Liver (tissue), 8 donors: ENCODE measurements at regions not wholly inside any gene's neighbourhood (a gene's known extent, or its start where the extent isn't known, plus 50 kb on each side); places are given as distances from the start of the nearest gene placed in this dataset.

Experiments used
- DNase-seq: peaks from one replicate; pipeline ENCODE4 v3.0.0-alpha.2; 2017; ENCODE audit warnings: low spot score
- H3K27ac ChIP-seq, 2 donors: one replicate each; pipeline ENCODE4 v1.7.0; 2013; ENCODE audit warnings: inconsistent platforms in 2 of 2, low read length in 2 of 2, control low read depth in 1 of 2, low read depth in 1 of 2, mild to moderate bottlenecking in 1 of 2
- H3K27me3 ChIP-seq, 4 donors: one replicate each; pipeline versions ENCODE4 v1.6.1 to v1.7.0; 2013; ENCODE audit warnings: low read length in 3 of 4, inconsistent platforms in 1 of 4, mild to moderate bottlenecking in 1 of 4, moderate library complexity in 1 of 4; ENCODE audit not compliant: control insufficient read depth in 4 of 4, insufficient read depth in 4 of 4
- H3K36me3 ChIP-seq, 4 donors: one replicate each; pipeline versions ENCODE4 v1.6.1 to v1.7.0; 2013; ENCODE audit warnings: low read length in 3 of 4, mild to moderate bottlenecking in 3 of 4, low read depth in 1 of 4, moderate library complexity in 1 of 4; ENCODE audit not compliant: control insufficient read depth in 4 of 4, insufficient read depth in 3 of 4
- H3K4me1 ChIP-seq, 4 donors: one replicate each; pipeline versions ENCODE4 v1.6.1 to v1.7.0; 2013; ENCODE audit warnings: low read length in 3 of 4, mild to moderate bottlenecking in 3 of 4, moderate library complexity in 1 of 4; ENCODE audit not compliant: control insufficient read depth in 4 of 4, insufficient read depth in 4 of 4
- H3K4me3 ChIP-seq, 3 donors: one replicate each; pipeline versions ENCODE4 v1.6.1 to v1.7.0; 2013; ENCODE audit warnings: low read length in 3 of 3, control low read depth in 1 of 3, low read depth in 1 of 3, mild to moderate bottlenecking in 1 of 3
- H3K9ac ChIP-seq, 2 donors: one replicate each; pipeline ENCODE4 v1.7.0; 2013; ENCODE audit warnings: low read length in 2 of 2, mild to moderate bottlenecking in 2 of 2, moderate library complexity in 2 of 2, control low read depth in 1 of 2, low read depth in 1 of 2
- H3K9me3 ChIP-seq, 4 donors: one replicate each; pipeline versions ENCODE4 v1.6.1 to v1.7.0; 2013; ENCODE audit warnings: low read length in 3 of 4; ENCODE audit not compliant: control insufficient read depth in 4 of 4
- ATF3 ChIP-seq: IDR thresholded peaks from 2 replicates; pipeline ENCODE4 v1.6.1; 2016; ENCODE audit warnings: antibody characterized with exemption
- CTCF ChIP-seq: fragments of 150-350 bp; IDR thresholded peaks from 2 replicates; pipeline ENCODE4 v1.5.1; 2017; ENCODE audit warnings: improper control_type of control experiment, low read depth, low read length; ENCODE audit not compliant: missing input control
- EGR1 ChIP-seq, 2 donors: IDR thresholded peaks; 2 replicates each; pipeline ENCODE4 v1.6.1; 2016 to 2018; ENCODE audit warnings: antibody characterized with exemption in 2 of 2, low read depth in 2 of 2
- FOXA1 ChIP-seq: IDR thresholded peaks from 2 replicates; pipeline ENCODE4 v1.6.1; 2016; ENCODE audit warnings: antibody characterized with exemption
- FOXA2 ChIP-seq: IDR thresholded peaks from 2 replicates; pipeline ENCODE4 v1.6.1; 2016; ENCODE audit warnings: antibody characterized with exemption
- GABPA ChIP-seq, 2 donors: IDR thresholded peaks in 1 of 2; conservative IDR thresholded peaks in 1 of 2; 2 replicates each; pipeline ENCODE4 v1.6.1; 2016; ENCODE audit warnings: antibody characterized with exemption in 2 of 2, mild to moderate bottlenecking in 1 of 2, moderate library complexity in 1 of 2
- HNF4A ChIP-seq, 2 donors: conservative IDR thresholded peaks; 2 replicates each; pipeline ENCODE4 v1.6.1; 2016; ENCODE audit warnings: antibody characterized with exemption in 2 of 2, mild to moderate bottlenecking in 2 of 2
- HNF4G ChIP-seq: IDR thresholded peaks from 2 replicates; pipeline ENCODE4 v1.6.1; 2016; ENCODE audit warnings: antibody characterized with exemption
- JUND ChIP-seq, 2 donors: IDR thresholded peaks; 2 replicates each; pipeline ENCODE4 v1.6.1; 2016; ENCODE audit warnings: antibody characterized with exemption in 2 of 2
- MAX ChIP-seq: IDR thresholded peaks from 2 replicates; pipeline ENCODE4 v1.6.1; 2016; ENCODE audit warnings: antibody characterized with exemption
- NR2F2 ChIP-seq: IDR thresholded peaks from 2 replicates; pipeline ENCODE4 v1.6.1; 2016; ENCODE audit warnings: antibody characterized with exemption
- RAD21 ChIP-seq, 2 donors: IDR thresholded peaks; 2 replicates each; pipeline ENCODE4 v1.6.1; 2016; ENCODE audit warnings: antibody characterized with exemption in 2 of 2, mild to moderate bottlenecking in 2 of 2
- REST ChIP-seq: IDR thresholded peaks from 2 replicates; pipeline ENCODE4 v1.6.1; 2016; ENCODE audit warnings: antibody characterized with exemption, mild to moderate bottlenecking
- RXRA ChIP-seq, 2 donors: IDR thresholded peaks; 2 replicates each; pipeline ENCODE4 v1.6.1; 2017 to 2018; ENCODE audit warnings: antibody characterized with exemption in 2 of 2, mild to moderate bottlenecking in 1 of 2
- SP1 ChIP-seq: IDR thresholded peaks from 2 replicates; pipeline ENCODE4 v1.6.1; 2018; ENCODE audit warnings: antibody characterized with exemption, mild to moderate bottlenecking
- TAF1 ChIP-seq: conservative IDR thresholded peaks from 2 replicates; pipeline ENCODE4 v1.6.1; 2016; ENCODE audit warnings: antibody characterized with exemption, mild to moderate bottlenecking
- YY1 ChIP-seq: IDR thresholded peaks from 2 replicates; pipeline ENCODE4 v1.6.1; 2016; ENCODE audit warnings: antibody characterized with exemption, mild to moderate bottlenecking
- ZBTB33 ChIP-seq: IDR thresholded peaks from 2 replicates; pipeline ENCODE4 v1.6.1; 2016; ENCODE audit warnings: antibody characterized with exemption
- WGBS: extraction: QIAGEN DNeasy Blood & Tissue Kit; methylation state at CpG from one replicate; pipeline ENCODE4 v1.1.7; 2013; 5-methylcytosine and 5-hydroxymethylcytosine counted together
- donor health status: healthy.
- donor health status: healthy.
- donor health status: healthy.
- donor health status: healthy.
- donor health status: healthy.

- no peak overlapping the region for H3K9ac ChIP-seq
- H3K4me3 ChIP-seq: no peak overlapping the region
- 90% methylated on average over 11 of the region's 11 CpGs for WGBS
- TF ChIP-seq RXRA (IDR thresholded peaks at IDR 0.05) (no peak), JUND (IDR thresholded peaks at IDR 0.05) (no peak), RAD21 (IDR thresholded peaks at IDR 0.05) (no peak), FOXA1 (no peak)
- DNase-seq: no peak
- H3K4me1 ChIP-seq: peaks cover 2 to 21% (median 7%) of the 10 kb centered on the region in 4 donors
- no peaks in the 10 kb centered on the region for H3K9me3 ChIP-seq
- no peak overlapping the region for H3K27ac ChIP-seq
- no peaks in the 10 kb centered on the region for H3K27me3 ChIP-seq
- peaks cover 2 to 25% (median 14%) of the 10 kb centered on the region in 4 donors for H3K36me3 ChIP-seq
These were observed 102.3 kb downstream of the NPIPB11 start for GRCh38 chr16:29304251-29304650.

- Histone ChIP-seq H3K27me3 (no peaks in the 10 kb centered on the region), H3K27ac (no peak overlapping the region), H3K4me1 (peaks cover 0 to 13% (median 7%) of the 10 kb centered on the region in 4 donors), H3K9me3 (no peaks in the 10 kb centered on the region), H3K9ac (no peak overlapping the region), H3K36me3 (peaks cover 2 to 25% (median 14%) of the 10 kb centered on the region in 4 donors), H3K4me3 (no peak overlapping the region)
- no peak for TF ChIP-seq TAF1
- TF ChIP-seq EGR1 (IDR thresholded peaks at IDR 0.05; ENCODE audit: low read depth in 2 of 2): no peak
- TF ChIP-seq ZBTB33: no peak
- no peak for TF ChIP-seq FOXA2
- no peak for TF ChIP-seq RAD21 (IDR thresholded peaks at IDR 0.05)
- no peak for TF ChIP-seq CTCF
- TF ChIP-seq ATF3: no peak
- TF ChIP-seq FOXA1: no peak
- no peak for TF ChIP-seq REST
- no peak for TF ChIP-seq HNF4G
- TF ChIP-seq YY1: no peak
- no peak for TF ChIP-seq RXRA (IDR thresholded peaks at IDR 0.05)
- TF ChIP-seq SP1: no peak
- no peak for TF ChIP-seq NR2F2
- no peak for TF ChIP-seq GABPA (IDR thresholded peaks at IDR 0.05 in 1 of 2, conservative IDR thresholded peaks at IDR 0.05 in 1 of 2)
- no peak for TF ChIP-seq MAX
- TF ChIP-seq HNF4A (conservative IDR thresholded peaks at IDR 0.05): no peak
- DNase-seq: no peak
- WGBS: 98% methylated on average over 5 of the region's 5 CpGs
These were observed 103.0 kb downstream of the NPIPB11 start for GRCh38 chr16:29303520-29303919.
